A673 (cell line): ENCODE measurements at regions not wholly inside any gene's neighbourhood (a gene's known extent, or its start where the extent isn't known, plus 50 kb on each side); places are given as distances from the start of the nearest gene placed in this dataset.

ENCODE experiments used
- BruUV-seq: library from RNA; stranded (reverse); fragments of 400-500 nt; replicated peaks from 2 replicates; lab custom pipeline; 2021; lab: Mats Ljungman, UMichigan
- CTCF ChIA-PET: fragments of 300-600 bp; sonication (Branson Sonifier 250); formaldehyde crosslinking; loops from one replicate; lab custom pipeline; 2022; ENCODE audit warnings: antibody characterized with exemption; lab: Charles Lee
- POLR2A ChIA-PET: fragments of 300-600 bp; sonication (Branson Sonifier 250); formaldehyde crosslinking; loops from one replicate; lab custom pipeline; 2022; ENCODE audit warnings: antibody characterized with exemption; ENCODE audit not compliant: low non-redundant PET; lab: Charles Lee
- DNase-seq: peaks from one replicate; pipeline ENCODE4 v3.0.0-alpha.2; 2015; ENCODE audit warnings: low spot score
- H3K27ac ChIP-seq: fragments of 200-600 bp; sonication (generic); 2 replicates; pipeline ENCODE4 v1.5.1; 2016; ENCODE audit warnings: mixed run types, low read depth, mild to moderate bottlenecking, mixed read lengths, antibody characterized with exemption, low read length; ENCODE audit not compliant: poor library complexity, severe bottlenecking
- H3K27me3 ChIP-seq: fragments of 200-600 bp; sonication (generic); replicated peaks from 2 replicates; pipeline ENCODE4 v1.6.1; 2017; ENCODE audit warnings: mixed run types, low read depth, mild to moderate bottlenecking, mixed read lengths, antibody characterized with exemption, low read length; ENCODE audit not compliant: insufficient read depth, poor library complexity
- H3K36me3 ChIP-seq: fragments of 200-600 bp; sonication (generic); 2 replicates; pipeline ENCODE4 v1.6.1; 2016; ENCODE audit warnings: mixed run types, mild to moderate bottlenecking, mixed read lengths, antibody characterized with exemption, low read length; ENCODE audit not compliant: insufficient read depth, poor library complexity, severe bottlenecking
- H3K4me1 ChIP-seq: fragments of 200-600 bp; sonication (generic); 2 replicates; pipeline ENCODE4 v1.6.1; 2017; ENCODE audit warnings: mixed run types, mild to moderate bottlenecking, mixed read lengths, antibody characterized with exemption, low read length; ENCODE audit not compliant: insufficient read depth, poor library complexity, severe bottlenecking
- H3K4me3 ChIP-seq: fragments of 200-600 bp; sonication (generic); 2 replicates; pipeline ENCODE4 v1.5.1; 2016; ENCODE audit warnings: low read depth, mixed run types, mild to moderate bottlenecking, mixed read lengths, low read length; ENCODE audit not compliant: poor library complexity, severe bottlenecking
- H3K9me3 ChIP-seq: fragments of 200-600 bp; sonication (generic); 2 replicates; pipeline ENCODE4 v1.6.1; 2016; ENCODE audit warnings: mixed run types, low read depth, mild to moderate bottlenecking, mixed read lengths, antibody characterized with exemption, low read length; ENCODE audit not compliant: poor library complexity, severe bottlenecking
- CTCF ChIP-seq: fragments of 300-800, 200-600 bp; sonication (generic); conservative IDR thresholded peaks from 2 replicates; pipeline ENCODE4 v1.5.1; 2017; ENCODE audit warnings: low read depth, mild to moderate bottlenecking, antibody characterized with exemption, low read length, moderate library complexity, mixed read lengths
- EZH2 ChIP-seq: fragments of 200-600 bp; sonication (generic); IDR thresholded peaks from 2 replicates; pipeline ENCODE4 v1.6.1; 2017; ENCODE audit warnings: borderline replicate concordance, low read depth, mild to moderate bottlenecking, mixed read lengths, antibody characterized with exemption, low read length; ENCODE audit not compliant: poor library complexity, severe bottlenecking
- intact Hi-C: fragments of 100-400 bp; cut with micrococcal nuclease; formaldehyde crosslinking; loops from one replicate; pipeline ENCODE4 v1.10.0; 2022; ENCODE audit not compliant: unreplicated experiment

GRCh38 chr17:77693301-77693700 is 265.2 kb upstream of the TNRC6C start:
- no peak for TF ChIP-seq EZH2
- no peak for TF ChIP-seq CTCF
- H3K4me3 ChIP-seq, result no peak overlapping the region
- BruUV-seq, result no TSS peak
- H3K9me3 ChIP-seq, result no peaks in the 10 kb centered on the region
- no peaks in the 10 kb centered on the region for H3K36me3 ChIP-seq
- intact Hi-C loops, result no loop called here
- no peak for DNase-seq
- H3K27ac ChIP-seq, result no peak overlapping the region
- H3K27me3 ChIP-seq, result peaks cover 10% of the 10 kb centered on the region
- CTCF ChIA-PET, result no interaction called here
- H3K4me1 ChIP-seq, result peaks cover 18% of the 10 kb centered on the region
- POLR2A ChIA-PET, result no interaction called here

- no peak overlapping the region for H3K27ac ChIP-seq
- peaks cover 18% of the 10 kb centered on the region for H3K4me1 ChIP-seq
- ChIA-PET CTCF (no interaction called here), POLR2A (no interaction called here)
- intact Hi-C loops, result no loop called here
- no TSS peak for BruUV-seq
- H3K36me3 ChIP-seq, result no peaks in the 10 kb centered on the region
- H3K27me3 ChIP-seq, result peaks cover 10% of the 10 kb centered on the region
- no peak overlapping the region for H3K4me3 ChIP-seq
- DNase-seq, result no peak
- no peaks in the 10 kb centered on the region for H3K9me3 ChIP-seq
- TF ChIP-seq EZH2 (no peak), CTCF (no peak)
These were observed 264.7 kb upstream of the TNRC6C start for GRCh38 chr17:77693776-77694175.

- no peak overlapping the region for H3K4me3 ChIP-seq
- no peak for TF ChIP-seq CTCF
- TF ChIP-seq EZH2, result no peak
- peaks cover 22% of the 10 kb centered on the region for H3K4me1 ChIP-seq
- H3K9me3 ChIP-seq, result no peaks in the 10 kb centered on the region
- intact Hi-C loops, result no loop called here
- DNase-seq, result no peak
- peaks cover 10% of the 10 kb centered on the region for H3K27me3 ChIP-seq
- ChIA-PET POLR2A (no interaction called here), CTCF (no interaction called here)
- BruUV-seq, result no TSS peak
- no peaks in the 10 kb centered on the region for H3K36me3 ChIP-seq
- H3K27ac ChIP-seq, result no peak overlapping the region
These were observed 263.8 kb upstream of the TNRC6C start for GRCh38 chr17:77694391-77695363.
